NCI-H1092 treated with DMSO at 0.1 percent for 48 hours (cell line): ENCODE measurements at regions not wholly inside any gene's neighbourhood (a gene's known extent, or its start where the extent isn't known, plus 50 kb on each side); places are given as distances from the start of the nearest gene placed in this dataset.

Experiments used
- DNase-seq: peaks from one replicate; lab custom pipeline; 2025; lab: John Stamatoyannopoulos, UW

- no peak for DNase-seq
Measured at GRCh38 chr21:39105341-39105765, 77.9 kb downstream of the PSMG1 start.

GRCh38 chr21:39104911-39105310 is 78.3 kb downstream of the PSMG1 start:
- DNase-seq = no peak

- no peak for DNase-seq
Measured at GRCh38 chr21:39103689-39104088, 79.6 kb downstream of the PSMG1 start.

- DNase-seq = no peak
Measured at GRCh38 chr21:39099859-39100258, 83.4 kb downstream of the PSMG1 start.

GRCh38 chr21:39098696-39099200 is 84.5 kb downstream of the PSMG1 start:
- no peak for DNase-seq

- DNase-seq = no peak
Measured at GRCh38 chr21:39097981-39098380, 85.3 kb downstream of the PSMG1 start.

GRCh38 chr21:39097335-39097861 is 85.9 kb downstream of the PSMG1 start:
- DNase-seq = no peak

- no peak for DNase-seq
Measured at GRCh38 chr21:39096754-39097153, 86.5 kb downstream of the PSMG1 start.

- no peak for DNase-seq
Measured at GRCh38 chr21:39095681-39096080, 87.6 kb downstream of the PSMG1 start.

GRCh38 chr21:39094847-39095579 is 88.2 kb downstream of the PSMG1 start:
- DNase-seq = no peak

- DNase-seq = no peak
Measured at GRCh38 chr21:39094087-39094780, 89.0 kb downstream of the PSMG1 start.

GRCh38 chr21:39093526-39093925 is 89.7 kb downstream of the PSMG1 start:
- DNase-seq = no peak

- DNase-seq = no peak
Measured at GRCh38 chr21:39088831-39089380, 94.3 kb downstream of the PSMG1 start.

GRCh38 chr21:39088031-39088370 is 95.2 kb downstream of the PSMG1 start:
- DNase-seq = no peak

- no peak for DNase-seq
Measured at GRCh38 chr21:39087238-39088030, 95.8 kb downstream of the PSMG1 start.

- DNase-seq = no peak
Measured at GRCh38 chr21:39086547-39086946, 96.7 kb downstream of the PSMG1 start.

GRCh38 chr21:39085843-39086405 is 97.3 kb downstream of the PSMG1 start:
- no peak for DNase-seq

GRCh38 chr21:39084979-39085729 is 98.1 kb downstream of the PSMG1 start:
- no peak for DNase-seq

GRCh38 chr21:39084073-39084472 is 99.2 kb downstream of the PSMG1 start:
- DNase-seq = peak; percentile 42

- no peak for DNase-seq
Measured at GRCh38 chr21:39083377-39084008, 99.8 kb downstream of the PSMG1 start.
